A549 (cell line): ENCODE measurements at regions not wholly inside any gene's neighbourhood (a gene's known extent, or its start where the extent isn't known, plus 50 kb on each side); places are given as distances from the start of the nearest gene placed in this dataset.
"Not testable (repeated sequence)": the region's sequence is repeated elsewhere in the genome, so short reads cannot be mapped to it uniquely, and the experiment has no call there.

Experiments
- CTCF ChIP-seq: fragments of >200 bp; sonication (Bioruptor Twin); formaldehyde crosslinking; IDR thresholded peaks from 3 replicates; pipeline ENCODE4 v1.5.1; 2016
- EP300 ChIP-seq, 2 experiments: fragments of >200 bp; sonication (Bioruptor Twin); formaldehyde crosslinking; IDR thresholded peaks; 2 replicates in 1 of 2; 3 replicates in 1 of 2; pipeline ENCODE4 v1.6.1; 2016 to 2017
- HDAC2 ChIP-seq: fragments of 200-600 bp; sonication (generic); IDR thresholded peaks from 2 replicates; pipeline ENCODE4 v1.6.1; 2016
- JUNB ChIP-seq: fragments of >200 bp; sonication (Bioruptor Twin); formaldehyde crosslinking; IDR thresholded peaks from 2 replicates; pipeline ENCODE4 v1.6.1; 2016
- PHF8 ChIP-seq: fragments of 200-600 bp; sonication (generic); IDR thresholded peaks from 2 replicates; pipeline ENCODE4 v1.6.1; 2016; ENCODE audit warnings: low read depth, mild to moderate bottlenecking, antibody characterized with exemption, moderate library complexity, borderline replicate concordance
- POLR2AphosphoS2 ChIP-seq: conservative IDR thresholded peaks from 2 replicates; pipeline ENCODE4 v1.6.1; 2012; ENCODE audit warnings: low read length, improper control_type of control experiment, inconsistent platforms

- TF ChIP-seq HDAC2; POLR2AphosphoS2; CTCF; EP300 (IDR thresholded peaks at IDR 0.05); PHF8; JUNB: not testable (repeated sequence)
Measured at GRCh38 chr1:234814235-234814634, 204.3 kb upstream of the IRF2BP2 start.
